ENCODE measurements at regions not wholly inside any gene's neighbourhood (a gene's known extent, or its start where the extent isn't known, plus 50 kb on each side); places are given as distances from the start of the nearest gene placed in this dataset.

DNA sequence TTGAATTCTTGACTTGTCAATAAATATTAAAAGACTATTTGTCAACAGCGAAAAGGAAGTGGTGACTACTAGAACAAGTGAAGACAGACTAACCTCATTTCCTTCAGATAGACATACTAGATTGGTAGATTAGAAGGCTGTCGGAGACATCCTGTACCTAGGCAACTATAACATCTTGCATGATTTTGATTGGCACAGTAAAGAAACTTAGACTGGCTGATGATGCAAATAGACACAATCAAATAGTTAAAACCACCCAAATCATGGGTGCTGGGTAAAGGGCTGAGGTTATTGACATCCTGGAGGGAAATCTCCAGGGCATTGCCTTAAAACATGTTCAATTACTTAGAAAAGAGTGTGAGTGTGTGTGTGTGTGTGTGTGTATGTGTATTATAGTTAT is 85.9 kb upstream of the EDEM3 start:
- TF ChIP-seq CTCF (conservative IDR thresholded peaks at IDR 0.05 in 1 of 2, IDR thresholded peaks at IDR 0.05 in 1 of 2; ENCODE audit: low read depth in 1 of 2, low read length in 2 of 2) (no peak), EZH2 (IDR thresholded peaks at IDR 0.05; ENCODE audit: low read length, missing control alignments) (no peak)

All from fibroblast of lung (primary cell).